ENCODE measurements at regions not wholly inside any gene's neighbourhood (a gene's known extent, or its start where the extent isn't known, plus 50 kb on each side); places are given as distances from the start of the nearest gene placed in this dataset.

GRCh38 chr12:113548467-113548866 is 76.8 kb upstream of the LHX5 start:
- TF ChIP-seq CTCF (conservative IDR thresholded peaks at IDR 0.05; ENCODE audit: low read depth, low read length) (no peak), EZH2 (IDR thresholded peaks at IDR 0.05; ENCODE audit: borderline replicate concordance, low read depth, low read length, poor library complexity, severe bottlenecking) (no peak)

All from A673 (cell line).